SU-DHL-6 (cell line): ENCODE measurements at regions not wholly inside any gene's neighbourhood (a gene's known extent, or its start where the extent isn't known, plus 50 kb on each side); places are given as distances from the start of the nearest gene placed in this dataset.

ENCODE experiments used
- H2AFZ ChIP-seq: fragments of 200-600 bp; sonication (generic); 2 replicates; pipeline ENCODE4 v1.6.1; 2014; ENCODE audit warnings: low read depth, mild to moderate bottlenecking, moderate library complexity, mixed read lengths, antibody characterized with exemption, low read length; ENCODE audit not compliant: severe bottlenecking
- H3F3A ChIP-seq: fragments of 200-600 bp; shearing (Covaris generic); 2 replicates; pipeline ENCODE4 v1.6.0; 2016; ENCODE audit warnings: antibody characterized with exemption, mild to moderate bottlenecking; ENCODE audit not compliant: insufficient read depth
- H3K27ac ChIP-seq: fragments of 200-600 bp; sonication (generic); 2 replicates; pipeline ENCODE4 v1.5.1; 2016; ENCODE audit warnings: low read depth, mild to moderate bottlenecking, low read length, moderate library complexity, mixed read lengths
- H3K27me3 ChIP-seq: fragments of 200-600 bp; sonication (generic), shearing (Covaris generic); 2 replicates; pipeline ENCODE4 v1.6.0; 2014; ENCODE audit warnings: mild to moderate bottlenecking, low read length
- H3K36me3 ChIP-seq: fragments of 200-600 bp; sonication (generic); 2 replicates; pipeline ENCODE4 v1.6.1; 2014; ENCODE audit warnings: mild to moderate bottlenecking, low read length, mixed read lengths
- H3K4me2 ChIP-seq: fragments of 300-600, 200-600 bp; shearing (Covaris generic), sonication (generic); 2 replicates; pipeline ENCODE4 v1.6.0; 2014; ENCODE audit warnings: low read length, low read depth, mild to moderate bottlenecking; ENCODE audit not compliant: poor library complexity, severe bottlenecking
- H3K4me3 ChIP-seq: fragments of 200-600 bp; sonication (generic); 2 replicates; pipeline ENCODE4 v1.5.1; 2014; ENCODE audit warnings: antibody characterized with exemption, low read length, mild to moderate bottlenecking, mixed read lengths; ENCODE audit not compliant: insufficient read depth, poor library complexity, severe bottlenecking
- H3K79me2 ChIP-seq: fragments of 200-600 bp; sonication (generic); 2 replicates; pipeline ENCODE4 v1.6.1; 2014; ENCODE audit warnings: mild to moderate bottlenecking, low read length, moderate library complexity; ENCODE audit not compliant: insufficient read depth
- H3K9ac ChIP-seq: fragments of 200-600 bp; sonication (generic); 2 replicates; pipeline ENCODE4 v1.7.0; 2014; ENCODE audit warnings: mild to moderate bottlenecking, low read length
- H3K9me2 ChIP-seq: fragments of 200-600 bp; sonication (generic); replicated peaks from 2 replicates; pipeline ENCODE4 v1.6.1; 2014; ENCODE audit warnings: low read length; ENCODE audit not compliant: insufficient read depth
- H3K9me3 ChIP-seq: fragments of 200-600 bp; sonication (generic); 2 replicates; pipeline ENCODE4 v1.6.1; 2014; ENCODE audit warnings: low read length, mixed read lengths; ENCODE audit not compliant: insufficient read depth
- H4K20me1 ChIP-seq: fragments of 200-600 bp; sonication (generic); 2 replicates; pipeline ENCODE4 v1.6.1; 2014; ENCODE audit warnings: low read depth, mild to moderate bottlenecking, antibody characterized with exemption, low read length, moderate library complexity, mixed read lengths
- EZH2phosphoT487 ChIP-seq: fragments of 200-600 bp; sonication (generic), shearing (Covaris generic); conservative IDR thresholded peaks from 2 replicates; pipeline ENCODE4 v1.6.1; 2018; ENCODE audit warnings: mild to moderate bottlenecking, antibody characterized with exemption, low read length, moderate library complexity, mixed read lengths
- TF ChIP-seq, protein P1 (sequence below): fragments of 200-600 bp; sonication (generic); IDR thresholded peaks from one replicate; pipeline ENCODE4 v1.5.1; 2017; ENCODE audit warnings: antibody characterized with exemption, mild to moderate bottlenecking, low read length, moderate library complexity; ENCODE audit not compliant: insufficient read depth, poor library complexity, severe bottlenecking

DNA sequence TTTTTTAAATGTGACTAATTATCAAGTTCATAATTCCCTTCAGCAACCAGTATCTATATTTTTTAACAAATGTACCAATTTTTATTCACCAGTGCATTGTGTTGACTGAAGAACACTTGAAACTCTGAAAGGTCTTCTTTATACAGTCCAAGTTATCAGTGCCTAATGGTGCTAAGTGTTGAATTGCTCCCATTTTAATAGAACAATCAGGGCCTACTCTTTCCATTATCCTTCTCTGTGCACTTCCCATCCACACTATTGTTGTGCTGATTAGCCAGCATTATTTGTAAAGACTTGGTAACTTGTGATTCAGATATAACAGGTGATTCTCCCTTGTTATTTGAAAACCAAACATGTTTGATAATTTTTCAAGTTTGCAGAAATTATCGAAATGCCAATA, 1209.7 kb upstream of the MAP3K7 start:
- no peaks in the 10 kb centered on the region for H3K9me3 ChIP-seq
- H3K27me3 ChIP-seq: no peaks in the 10 kb centered on the region
- H3K4me3 ChIP-seq: no peak overlapping the region
- no peak overlapping the region for H3K4me2 ChIP-seq
- H3K36me3 ChIP-seq: no peaks in the 10 kb centered on the region
- H4K20me1 ChIP-seq: no peaks in the 10 kb centered on the region; the same call in 1 of the 2 replicates
- H3F3A ChIP-seq: no peaks in the 10 kb centered on the region
- TF ChIP-seq EZH2phosphoT487: no peak
- TF ChIP-seq, protein P1, sequence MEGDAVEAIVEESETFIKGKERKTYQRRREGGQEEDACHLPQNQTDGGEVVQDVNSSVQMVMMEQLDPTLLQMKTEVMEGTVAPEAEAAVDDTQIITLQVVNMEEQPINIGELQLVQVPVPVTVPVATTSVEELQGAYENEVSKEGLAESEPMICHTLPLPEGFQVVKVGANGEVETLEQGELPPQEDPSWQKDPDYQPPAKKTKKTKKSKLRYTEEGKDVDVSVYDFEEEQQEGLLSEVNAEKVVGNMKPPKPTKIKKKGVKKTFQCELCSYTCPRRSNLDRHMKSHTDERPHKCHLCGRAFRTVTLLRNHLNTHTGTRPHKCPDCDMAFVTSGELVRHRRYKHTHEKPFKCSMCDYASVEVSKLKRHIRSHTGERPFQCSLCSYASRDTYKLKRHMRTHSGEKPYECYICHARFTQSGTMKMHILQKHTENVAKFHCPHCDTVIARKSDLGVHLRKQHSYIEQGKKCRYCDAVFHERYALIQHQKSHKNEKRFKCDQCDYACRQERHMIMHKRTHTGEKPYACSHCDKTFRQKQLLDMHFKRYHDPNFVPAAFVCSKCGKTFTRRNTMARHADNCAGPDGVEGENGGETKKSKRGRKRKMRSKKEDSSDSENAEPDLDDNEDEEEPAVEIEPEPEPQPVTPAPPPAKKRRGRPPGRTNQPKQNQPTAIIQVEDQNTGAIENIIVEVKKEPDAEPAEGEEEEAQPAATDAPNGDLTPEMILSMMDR: no peak
- H3K9me2 ChIP-seq: no peaks in the 10 kb centered on the region
- H3K9ac ChIP-seq: no peak overlapping the region
- H2AFZ ChIP-seq: no peak overlapping the region
- H3K27ac ChIP-seq: no peak overlapping the region
- no peaks in the 10 kb centered on the region for H3K79me2 ChIP-seq

DNA sequence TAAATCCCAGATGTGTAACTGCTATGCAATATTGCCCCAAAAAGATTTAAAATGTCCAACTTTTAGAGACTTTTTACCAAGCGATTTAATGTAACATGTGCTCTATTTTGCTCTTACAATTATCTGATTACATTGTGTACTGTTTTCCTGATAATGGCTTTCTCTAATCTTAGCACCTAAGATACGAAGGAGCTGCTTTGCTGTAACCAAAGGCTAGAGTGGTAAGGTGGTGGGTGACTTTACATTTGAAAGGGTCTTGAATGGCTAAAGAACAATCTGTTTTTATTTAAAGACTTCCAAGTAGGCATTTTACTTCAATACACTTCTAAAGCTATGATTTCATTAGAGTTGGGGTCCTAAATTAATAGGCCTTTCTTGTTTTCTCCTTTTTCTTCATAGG, 1201.6 kb upstream of the MAP3K7 start:
- Histone ChIP-seq H3K9ac (no peak overlapping the region), H3K79me2 (no peaks in the 10 kb centered on the region), H3K36me3 (no peaks in the 10 kb centered on the region), H3K9me3 (no peaks in the 10 kb centered on the region), H3K27me3 (no peaks in the 10 kb centered on the region), H4K20me1 (no peaks in the 10 kb centered on the region), H3K27ac (no peak overlapping the region), H3F3A (no peaks in the 10 kb centered on the region), H3K4me2 (no peak overlapping the region), H2AFZ (no peak overlapping the region), H3K9me2 (no peaks in the 10 kb centered on the region), H3K4me3 (no peak overlapping the region)
- no peak for TF ChIP-seq EZH2phosphoT487
- TF ChIP-seq, protein P1: no peak

DNA sequence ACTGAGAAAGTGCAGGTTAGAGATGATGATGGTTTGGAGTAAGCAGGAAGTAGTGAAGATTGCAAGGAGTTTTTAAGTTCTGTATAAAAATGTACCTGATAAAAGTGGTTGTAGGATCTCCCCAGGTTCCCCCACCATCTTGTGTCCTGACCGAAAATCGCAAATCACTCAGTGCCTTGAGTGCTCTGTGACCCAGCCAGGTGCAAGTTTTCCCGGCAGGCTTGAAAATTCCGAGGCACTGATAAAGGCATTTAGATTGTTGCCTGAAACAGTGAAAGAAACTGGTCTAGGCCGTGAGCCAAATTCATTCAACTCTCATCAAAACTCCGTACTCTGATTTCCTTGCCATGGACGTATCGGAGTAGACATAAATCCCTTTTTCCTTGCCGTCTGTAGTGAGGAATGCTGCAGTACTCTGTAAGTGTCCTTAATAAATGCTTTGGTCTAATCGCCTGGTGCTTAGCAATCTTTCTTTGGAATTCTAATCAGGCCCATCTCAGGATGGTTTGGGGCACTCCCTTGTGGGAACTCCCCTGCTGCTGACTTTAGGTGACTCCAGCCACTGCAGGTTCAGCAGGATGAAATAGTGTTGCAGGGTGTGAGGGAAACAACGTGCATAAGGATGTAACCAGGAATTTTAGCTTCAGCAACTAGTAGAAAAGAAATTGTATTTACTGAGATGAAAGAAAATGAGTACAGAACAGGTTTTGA, 1199.8 kb upstream of the MAP3K7 start:
- H3F3A ChIP-seq: no peaks in the 10 kb centered on the region
- H3K9ac ChIP-seq: no peak overlapping the region
- H3K4me3 ChIP-seq: no peak overlapping the region
- no peaks in the 10 kb centered on the region for H3K9me3 ChIP-seq
- TF ChIP-seq, protein P1: no peak
- no peak for TF ChIP-seq EZH2phosphoT487
- H2AFZ ChIP-seq: no peak overlapping the region
- no peaks in the 10 kb centered on the region for H3K79me2 ChIP-seq
- no peak overlapping the region for H3K27ac ChIP-seq
- H4K20me1 ChIP-seq: no peaks in the 10 kb centered on the region
- H3K4me2 ChIP-seq: no peak overlapping the region
- H3K27me3 ChIP-seq: no peaks in the 10 kb centered on the region
- H3K9me2 ChIP-seq: no peaks in the 10 kb centered on the region
- H3K36me3 ChIP-seq: no peaks in the 10 kb centered on the region
